DMS153 treated with DMSO at 0.1 percent for 48 hours (cell line): ENCODE measurements at regions not wholly inside any gene's neighbourhood (a gene's known extent, or its start where the extent isn't known, plus 50 kb on each side); places are given as distances from the start of the nearest gene placed in this dataset.
A peak's percentile ranks its signal among the peaks of the same experiment; 100 is the strongest.

Experiments used
- DNase-seq: peaks from one replicate; lab custom pipeline; 2025; ENCODE audit not compliant: unreplicated experiment; lab: John Stamatoyannopoulos, UW

GRCh38 chr4:3818371-3818770 is 52.2 kb downstream of the ADRA2C start:
- DNase-seq = no peak

- DNase-seq = no peak
Measured at GRCh38 chr4:3819210-3819919, 53.2 kb downstream of the ADRA2C start.

GRCh38 chr4:3820016-3820805 is 54.0 kb downstream of the ADRA2C start:
- no peak for DNase-seq

- DNase-seq = no peak
Measured at GRCh38 chr4:3820806-3821579, 54.8 kb downstream of the ADRA2C start.

GRCh38 chr4:3821580-3822229 is 55.5 kb downstream of the ADRA2C start:
- DNase-seq = no peak

- DNase-seq = no peak
Measured at GRCh38 chr4:3822230-3822947, 56.2 kb downstream of the ADRA2C start.

GRCh38 chr4:3823496-3824341 is 57.5 kb downstream of the ADRA2C start:
- DNase-seq = no peak

- DNase-seq = no peak
Measured at GRCh38 chr4:3824521-3825270, 58.5 kb downstream of the ADRA2C start.

GRCh38 chr4:3825530-3825929 is 59.3 kb downstream of the ADRA2C start:
- DNase-seq = no peak

- no peak for DNase-seq
Measured at GRCh38 chr4:3826247-3827172, 60.3 kb downstream of the ADRA2C start.

- peak; percentile 8 for DNase-seq
Measured at GRCh38 chr4:3827616-3828492, 61.7 kb downstream of the ADRA2C start.

GRCh38 chr4:3828546-3828945 is 62.4 kb downstream of the ADRA2C start:
- DNase-seq = no peak

GRCh38 chr4:3829211-3829955 is 63.2 kb downstream of the ADRA2C start:
- no peak for DNase-seq

GRCh38 chr4:3829956-3830773 is 64.0 kb downstream of the ADRA2C start:
- DNase-seq = no peak

- DNase-seq = no peak
Measured at GRCh38 chr4:3830774-3831528, 64.8 kb downstream of the ADRA2C start.
